ENCODE measurements at regions not wholly inside any gene's neighbourhood (a gene's known extent, or its start where the extent isn't known, plus 50 kb on each side); places are given as distances from the start of the nearest gene placed in this dataset.
"Not testable (repeated sequence)": the region's sequence is repeated elsewhere in the genome, so short reads cannot be mapped to it uniquely, and the experiment has no call there.

- TF ChIP-seq CTCF, POLR2A, POLR2AphosphoS5 (IDR thresholded peaks at IDR 0.05): not testable (repeated sequence)
Observed at GRCh38 chr2:110344405-110345035, 128.1 kb downstream of the LIMS4 start.

All from stomach (tissue), 4 donors.